RWPE2 (cell line): ENCODE measurements at regions not wholly inside any gene's neighbourhood (a gene's known extent, or its start where the extent isn't known, plus 50 kb on each side); places are given as distances from the start of the nearest gene placed in this dataset.

ENCODE experiments used
- ATAC-seq: fragments of 200-7000 bp; cut with Tn5 transposase; 3 replicates; pipeline ENCODE4 v1.9.1; 2021; ENCODE audit warnings: low read depth
- DNase-seq: peaks from one replicate; pipeline ENCODE4 v3.0.0-alpha.2; 2020; ENCODE audit warnings: low spot score
- H3K27ac ChIP-seq: fragments of 450-650 bp; 2 replicates; pipeline ENCODE4 v1.5.1; 2017; ENCODE audit warnings: mild to moderate bottlenecking; ENCODE audit not compliant: poor library complexity, severe bottlenecking
- H3K27me3 ChIP-seq: fragments of 250-450 bp; sonication (Bioruptor Pico); 2 replicates; pipeline ENCODE4 v1.5.1; 2021; ENCODE audit warnings: mild to moderate bottlenecking, moderate library complexity; ENCODE audit not compliant: insufficient read depth, poor library complexity, severe bottlenecking
- H3K36me3 ChIP-seq: fragments of 250-450 bp; sonication (Bioruptor Pico); 2 replicates; pipeline ENCODE4 v1.5.1; 2020; ENCODE audit warnings: low read depth, mild to moderate bottlenecking, moderate library complexity
- H3K4me1 ChIP-seq: fragments of 250-450 bp; sonication (Bioruptor Pico); 2 replicates; pipeline ENCODE4 v1.5.1; 2021; ENCODE audit warnings: mild to moderate bottlenecking, moderate library complexity; ENCODE audit not compliant: insufficient read depth, poor library complexity, severe bottlenecking
- H3K4me3 ChIP-seq: fragments of 250-450 bp; sonication (Bioruptor Pico); 2 replicates; pipeline ENCODE4 v1.5.1; 2021; ENCODE audit warnings: mild to moderate bottlenecking, moderate library complexity; ENCODE audit not compliant: severe bottlenecking
- H3K9me3 ChIP-seq: fragments of 250-450 bp; sonication (Bioruptor Pico); 2 replicates; pipeline ENCODE4 v1.5.1; 2021; ENCODE audit warnings: mild to moderate bottlenecking, moderate library complexity; ENCODE audit not compliant: severe bottlenecking
- CTCF ChIP-seq: fragments of 450-650 bp; IDR thresholded peaks from one replicate; pipeline ENCODE4 v1.5.1; 2017; ENCODE audit warnings: mild to moderate bottlenecking, moderate library complexity; ENCODE audit not compliant: poor library complexity, severe bottlenecking

GRCh38 chr1:18568489-18568888, 62.2 kb upstream of the PAX7 start:
- TF ChIP-seq CTCF = no peak
- Histone ChIP-seq H3K4me1 (no peaks in the 10 kb centered on the region), H3K9me3 (no peaks in the 10 kb centered on the region), H3K36me3 (no peaks in the 10 kb centered on the region), H3K4me3 (no peak overlapping the region), H3K27me3 (peaks cover 14% of the 10 kb centered on the region), H3K27ac (no peak overlapping the region)
- ATAC-seq = no peak
- no peak for DNase-seq

- no peak for TF ChIP-seq CTCF
- H3K9me3 ChIP-seq = no peaks in the 10 kb centered on the region
- no peaks in the 10 kb centered on the region for H3K36me3 ChIP-seq
- peaks cover 11% of the 10 kb centered on the region for H3K27me3 ChIP-seq
- ATAC-seq (no peak), DNase-seq (no peak)
- no peak overlapping the region for H3K4me3 ChIP-seq
- H3K4me1 ChIP-seq = no peaks in the 10 kb centered on the region
- no peak overlapping the region for H3K27ac ChIP-seq
Observed at GRCh38 chr1:18569251-18569650, 61.4 kb upstream of the PAX7 start.

DNA sequence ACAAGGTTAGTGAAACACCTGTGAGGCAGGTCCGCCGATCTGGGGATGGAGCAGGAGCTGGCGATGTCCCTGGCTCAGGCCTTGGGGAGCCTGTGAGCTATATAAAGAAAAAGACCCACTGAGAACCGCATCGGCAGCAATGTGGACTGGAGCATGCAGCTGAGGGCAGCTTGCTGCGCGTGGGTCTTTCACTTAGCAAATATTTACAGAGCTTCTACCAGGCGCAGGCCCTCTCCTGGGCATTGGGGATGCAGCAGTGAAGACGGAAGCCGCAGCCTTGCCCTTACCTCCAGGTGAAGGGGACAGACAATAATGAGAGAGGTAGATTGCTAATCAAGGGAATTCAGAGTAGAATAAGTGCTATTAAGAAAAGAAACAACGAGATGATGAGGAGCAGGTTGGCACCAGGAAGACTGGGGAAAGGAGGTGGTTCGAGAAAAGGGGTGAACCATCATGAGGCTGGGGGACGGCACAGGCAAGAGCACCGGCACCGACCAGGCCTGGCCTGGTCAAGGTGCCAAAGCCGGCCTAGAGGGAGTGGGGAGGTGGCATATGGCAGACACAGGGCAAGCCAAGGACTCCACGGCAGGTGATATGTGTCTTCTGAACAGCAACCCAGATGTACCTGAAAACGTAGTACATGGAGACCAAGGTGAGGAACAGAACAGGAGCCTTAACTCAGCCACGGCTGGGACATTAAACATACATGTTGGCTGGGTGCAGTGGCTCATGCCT, 60.7 kb upstream of the PAX7 start:
- no peak overlapping the region for H3K27ac ChIP-seq
- TF ChIP-seq CTCF = no peak
- no peaks in the 10 kb centered on the region for H3K4me1 ChIP-seq
- no peak overlapping the region for H3K4me3 ChIP-seq
- H3K9me3 ChIP-seq = no peaks in the 10 kb centered on the region
- H3K36me3 ChIP-seq = no peaks in the 10 kb centered on the region
- DNase-seq = no peak
- no peak for ATAC-seq
- H3K27me3 ChIP-seq = peaks cover 11% of the 10 kb centered on the region

DNA sequence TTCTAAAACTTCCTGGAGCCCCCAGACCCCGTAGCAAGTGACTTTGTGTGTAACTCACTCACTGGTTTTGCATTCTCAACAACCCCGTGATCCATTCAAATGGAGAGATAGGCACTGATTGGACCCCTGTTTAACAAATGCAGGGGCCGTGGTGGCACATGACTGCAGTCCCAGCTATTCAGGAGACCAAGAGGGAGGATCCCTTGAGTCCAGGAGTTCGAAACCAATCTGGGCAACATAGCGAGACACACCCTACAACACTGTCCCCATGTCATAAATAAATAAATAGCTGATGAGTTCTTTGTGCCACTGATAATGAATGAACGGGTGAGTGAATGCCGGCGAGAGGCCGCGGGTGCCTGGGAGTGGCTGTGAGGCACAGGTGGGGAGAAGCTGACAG, 59.4 kb upstream of the PAX7 start:
- Histone ChIP-seq H3K4me1 (no peaks in the 10 kb centered on the region), H3K36me3 (no peaks in the 10 kb centered on the region), H3K27ac (no peak overlapping the region), H3K9me3 (no peaks in the 10 kb centered on the region), H3K4me3 (no peak overlapping the region), H3K27me3 (peaks cover 8% of the 10 kb centered on the region)
- ATAC-seq = no peak
- DNase-seq = no peak
- TF ChIP-seq CTCF = no peak
